GM19238 (cell line): ENCODE measurements at regions not wholly inside any gene's neighbourhood (a gene's known extent, or its start where the extent isn't known, plus 50 kb on each side); places are given as distances from the start of the nearest gene placed in this dataset.

Experiments
- DNase-seq: peaks from one replicate; pipeline ENCODE4 v3.0.0; 2011; ENCODE audit warnings: low spot score; ENCODE audit not compliant: insufficient read length

- no peak for DNase-seq
These were observed 54.1 kb upstream of the FOXQ1 start for GRCh38 chr6:1257778-1258177.

- DNase-seq: no peak
These were observed 55.4 kb upstream of the FOXQ1 start for GRCh38 chr6:1256435-1257008.

- DNase-seq: no peak
These were observed 56.1 kb upstream of the FOXQ1 start for GRCh38 chr6:1255636-1256365.

GRCh38 chr6:1254326-1254725 lies 57.6 kb upstream of the FOXQ1 start:
- DNase-seq: no peak

GRCh38 chr6:1253816-1254215 lies 58.1 kb upstream of the FOXQ1 start:
- no peak for DNase-seq

GRCh38 chr6:1251198-1252155 lies 60.4 kb upstream of the FOXQ1 start:
- no peak for DNase-seq

- no peak for DNase-seq
These were observed 61.3 kb upstream of the FOXQ1 start for GRCh38 chr6:1250489-1251197.

GRCh38 chr6:1247894-1248293 lies 64.0 kb upstream of the FOXQ1 start:
- DNase-seq: no peak

GRCh38 chr6:1247056-1247455 lies 64.8 kb upstream of the FOXQ1 start:
- DNase-seq: no peak

- DNase-seq: no peak
These were observed 67.0 kb upstream of the FOXQ1 start for GRCh38 chr6:1244941-1245340.

- DNase-seq: no peak
These were observed 67.6 kb upstream of the FOXQ1 start for GRCh38 chr6:1244278-1244677.

GRCh38 chr6:1242446-1242845 lies 69.5 kb upstream of the FOXQ1 start:
- DNase-seq: no peak

GRCh38 chr6:1242021-1242420 lies 69.9 kb upstream of the FOXQ1 start:
- no peak for DNase-seq

GRCh38 chr6:1240766-1241318 lies 71.1 kb upstream of the FOXQ1 start:
- no peak for DNase-seq

GRCh38 chr6:1239805-1240204 lies 72.1 kb upstream of the FOXQ1 start:
- no peak for DNase-seq

GRCh38 chr6:1238040-1238439 lies 73.9 kb upstream of the FOXQ1 start:
- DNase-seq: no peak

GRCh38 chr6:1237636-1238035 lies 74.3 kb upstream of the FOXQ1 start:
- no peak for DNase-seq

- no peak for DNase-seq
These were observed 76.1 kb upstream of the FOXQ1 start for GRCh38 chr6:1235825-1236224.

- DNase-seq: no peak
These were observed 78.0 kb upstream of the FOXQ1 start for GRCh38 chr6:1233924-1234323.

- DNase-seq: no peak
These were observed 79.3 kb upstream of the FOXQ1 start for GRCh38 chr6:1232578-1232977.

- no peak for DNase-seq
These were observed 80.0 kb upstream of the FOXQ1 start for GRCh38 chr6:1231941-1232340.
